SK-N-SH (cell line): ENCODE measurements at regions not wholly inside any gene's neighbourhood (a gene's known extent, or its start where the extent isn't known, plus 50 kb on each side); places are given as distances from the start of the nearest gene placed in this dataset.

Experiments used
- CTCF ChIA-PET: fragments of 300-600, 350-600 bp; formaldehyde crosslinking; extraction: SDS; loops from one replicate; lab custom pipeline; 2021; lab: Yijun Ruan, JAX
- POLR2A ChIA-PET: fragments of 350-600 bp; sonication (Branson Sonifier 250); formaldehyde crosslinking; extraction: SDS; loops from one replicate; lab custom pipeline; 2020; ENCODE audit warnings: antibody characterized with exemption, inconsistent platforms; lab: Yijun Ruan, JAX
- DNase-seq: peaks from one replicate; pipeline ENCODE4 v3.0.0; 2012
- H2AFZ ChIP-seq: fragments of 200-600 bp; sonication (generic); 2 replicates; pipeline ENCODE4 v1.8.1; 2016; ENCODE audit warnings: antibody characterized with exemption, mild to moderate bottlenecking, low read depth
- H3F3A ChIP-seq: fragments of 200-600 bp; sonication (generic); replicated peaks from 2 replicates; pipeline ENCODE3; 2016; ENCODE audit warnings: antibody characterized with exemption, mild to moderate bottlenecking; ENCODE audit not compliant: insufficient read depth
- H3K27ac ChIP-seq, 2 experiments: fragments of 200-500 bp in 1 of 2; fragments of 200-600 bp in 1 of 2; sonication (Bioruptor generic) in 1 of 2; sonication (generic), shearing (Covaris generic) in 1 of 2; 2 replicates each; pipeline versions ENCODE4 v1.5.1 to v1.6.1; 2014 to 2016; ENCODE audit warnings: low read depth in 2 of 2, inconsistent platforms in 1 of 2, low read length in 1 of 2, mild to moderate bottlenecking in 1 of 2, mixed read lengths in 1 of 2
- H3K27me3 ChIP-seq: fragments of 200-600 bp; sonication (generic), shearing (Covaris generic); 2 replicates; pipeline ENCODE4 v1.6.1; 2016; ENCODE audit warnings: mixed run types; ENCODE audit not compliant: insufficient read depth
- H3K36me3 ChIP-seq, 2 experiments: fragments of 200-500 bp in 1 of 2; fragments of 200-600 bp in 1 of 2; sonication (Bioruptor generic) in 1 of 2; sonication (generic) in 1 of 2; replicated peaks in 1 of 2; 2 replicates each; pipeline versions ENCODE3 to v1.5.1; 2014 to 2016; ENCODE audit warnings: low read length in 1 of 2, mild to moderate bottlenecking in 1 of 2; ENCODE audit not compliant: insufficient read depth in 2 of 2, control insufficient read depth in 1 of 2
- H3K4me1 ChIP-seq, 2 experiments: fragments of 200-500 bp in 1 of 2; fragments of 200-600 bp in 1 of 2; sonication (Bioruptor generic) in 1 of 2; sonication (generic), shearing (Covaris generic) in 1 of 2; 2 replicates each; pipeline versions ENCODE4 v1.5.1 to v1.6.1; 2014 to 2016; ENCODE audit warnings: low read depth in 1 of 2, low read length in 1 of 2, mixed run types in 1 of 2; ENCODE audit not compliant: insufficient read depth in 2 of 2, control insufficient read depth in 1 of 2
- H3K4me2 ChIP-seq: fragments of 200-600 bp; sonication (generic), shearing (Covaris generic); 2 replicates; pipeline ENCODE4 v1.6.1; 2017; ENCODE audit warnings: mixed run types
- H3K4me3 ChIP-seq, 2 experiments: fragments of 200-500 bp in 1 of 2; fragments of 200-600 bp in 1 of 2; sonication (Bioruptor generic) in 1 of 2; sonication (generic), shearing (Covaris generic) in 1 of 2; 2 replicates each; pipeline versions ENCODE4 v1.5.1 to v1.8.1; 2014 to 2016; ENCODE audit warnings: low read depth in 2 of 2, inconsistent platforms in 1 of 2, low read length in 1 of 2, mild to moderate bottlenecking in 1 of 2, mixed read lengths in 1 of 2, moderate library complexity in 1 of 2
- H3K79me2 ChIP-seq: fragments of 200-600 bp; sonication (generic); 2 replicates; pipeline ENCODE4 v1.8.1; 2017; ENCODE audit warnings: mild to moderate bottlenecking; ENCODE audit not compliant: insufficient read depth
- H3K9ac ChIP-seq: fragments of 200-600 bp; sonication (generic); 2 replicates; pipeline ENCODE4 v1.6.1; 2017; ENCODE audit warnings: mixed run types
- H3K9me2 ChIP-seq: fragments of 200-600 bp; sonication (generic); 2 replicates; pipeline ENCODE4 v1.6.1; 2017; ENCODE audit warnings: mixed run types
- H3K9me3 ChIP-seq: fragments of 200-600 bp; sonication (generic); 2 replicates; pipeline ENCODE4 v1.6.1; 2017; ENCODE audit warnings: mixed run types, mild to moderate bottlenecking, moderate library complexity
- H4K20me1 ChIP-seq: fragments of 200-600 bp; sonication (generic); 2 replicates; pipeline ENCODE4 v1.6.1; 2017; ENCODE audit warnings: mild to moderate bottlenecking, mixed run types; ENCODE audit not compliant: insufficient read depth
- ELF1 ChIP-seq: IDR thresholded peaks from 2 replicates; pipeline ENCODE4 v1.4.0; 2012
- EP300 ChIP-seq, 2 experiments: IDR thresholded peaks; 2 replicates each; pipeline versions ENCODE4 v1.4.0 to v1.6.1; 2012; ENCODE audit warnings: borderline replicate concordance in 1 of 2, low read depth in 1 of 2, low read length in 1 of 2
- EZH2phosphoT487 ChIP-seq: fragments of 200-600 bp; sonication (generic); IDR thresholded peaks from 2 replicates; pipeline ENCODE4 v1.6.1; 2017; ENCODE audit warnings: low read depth, mixed run types, mild to moderate bottlenecking, antibody characterized with exemption, moderate library complexity, borderline replicate concordance
- FOSL2 ChIP-seq: IDR thresholded peaks from 2 replicates; pipeline ENCODE4 v1.4.0; 2012; ENCODE audit warnings: low read depth, mild to moderate bottlenecking, moderate library complexity, borderline replicate concordance
- FOXJ3 ChIP-seq: sonication (generic); formaldehyde crosslinking; IDR thresholded peaks from 2 replicates; pipeline ENCODE4 v1.5.1; 2020; ENCODE audit warnings: mild to moderate bottlenecking, missing genetic modification reagents
- GABPA ChIP-seq: IDR thresholded peaks from 2 replicates; pipeline ENCODE4 v1.4.0; 2012; ENCODE audit warnings: low read depth, mild to moderate bottlenecking
- MEF2A ChIP-seq: IDR thresholded peaks from 2 replicates; pipeline ENCODE4 v1.4.0; 2012; ENCODE audit warnings: low read depth, borderline replicate concordance
- MXI1 ChIP-seq: IDR thresholded peaks from 2 replicates; pipeline ENCODE4 v1.6.1; 2012; ENCODE audit warnings: mild to moderate bottlenecking, low read depth, low read length, improper control_type of control experiment
- NFIC ChIP-seq: IDR thresholded peaks from 2 replicates; pipeline ENCODE4 v1.4.0; 2012; ENCODE audit warnings: borderline replicate concordance
- NRF1 ChIP-seq: IDR thresholded peaks from 2 replicates; pipeline ENCODE4 v1.6.1; 2012; ENCODE audit warnings: low read depth, mild to moderate bottlenecking, low read length
- RAD21 ChIP-seq: IDR thresholded peaks from 2 replicates; pipeline ENCODE4 v1.6.1; 2012; ENCODE audit warnings: mild to moderate bottlenecking, low read length
- RCOR1 ChIP-seq: fragments of 150-350 bp; IDR thresholded peaks from 2 replicates; pipeline ENCODE4 v1.6.1; 2017; ENCODE audit warnings: antibody characterized with exemption, low read length
- RFX5 ChIP-seq: IDR thresholded peaks from 2 replicates; pipeline ENCODE4 v1.6.1; 2012; ENCODE audit warnings: mild to moderate bottlenecking, improper control_type of control experiment, low read length
- SIN3A ChIP-seq: IDR thresholded peaks from 2 replicates; pipeline ENCODE4 v1.6.1; 2012; ENCODE audit warnings: low read depth, mild to moderate bottlenecking, low read length, moderate library complexity, borderline replicate concordance
- SMC3 ChIP-seq: IDR thresholded peaks from 2 replicates; pipeline ENCODE4 v1.6.1; 2012; ENCODE audit warnings: low read depth, low read length, improper control_type of control experiment
- YY1 ChIP-seq: IDR thresholded peaks from 2 replicates; pipeline ENCODE4 v1.4.0; 2012; ENCODE audit warnings: low read depth, mild to moderate bottlenecking
- WGBS: methylation state at CpG from one replicate; pipeline ENCODE4 v1.1.6; 2017; ENCODE audit warnings: low lambda C conversion rate; 5-methylcytosine and 5-hydroxymethylcytosine counted together
- TF ChIP-seq, protein P1 (sequence below): fragments of 200-600 bp; sonication (generic); IDR thresholded peaks from 2 replicates; pipeline ENCODE4 v1.6.1; 2017; ENCODE audit warnings: antibody characterized with exemption, mild to moderate bottlenecking, moderate library complexity
- TF ChIP-seq, protein P2 (sequence below): IDR thresholded peaks from 2 replicates; pipeline ENCODE4 v1.6.1; 2012; ENCODE audit warnings: mild to moderate bottlenecking, low read depth, low read length, moderate library complexity
- TF ChIP-seq, protein P3 (sequence below): fragments of 150-350 bp; IDR thresholded peaks from 2 replicates; pipeline ENCODE4 v1.6.1; 2017; ENCODE audit warnings: antibody characterized with exemption, low read length, low read depth, borderline replicate concordance
- TF ChIP-seq, protein P4 (sequence below): IDR thresholded peaks from 2 replicates; pipeline ENCODE4; 2012

DNA sequence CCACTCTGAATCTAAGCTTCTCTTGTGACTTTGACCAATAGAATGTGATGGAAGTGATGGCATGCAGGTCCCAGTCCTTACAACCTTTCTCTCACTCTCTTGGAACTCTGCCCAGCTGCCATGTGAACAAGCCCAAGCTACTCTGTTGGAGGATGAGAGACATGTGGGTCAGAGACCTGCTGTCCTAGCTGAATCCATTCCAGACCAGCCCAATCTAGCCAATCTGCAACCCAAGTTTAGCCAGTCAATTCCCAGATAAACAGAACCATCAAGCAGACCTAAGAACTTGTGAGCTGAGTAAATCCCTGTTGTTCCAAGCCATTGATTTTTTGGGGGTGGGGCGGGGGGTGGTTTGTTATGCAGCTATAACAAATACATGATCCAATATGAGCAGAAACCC lies 69.2 kb upstream of the GRK3 start (continued):
- TF ChIP-seq, protein P1, sequence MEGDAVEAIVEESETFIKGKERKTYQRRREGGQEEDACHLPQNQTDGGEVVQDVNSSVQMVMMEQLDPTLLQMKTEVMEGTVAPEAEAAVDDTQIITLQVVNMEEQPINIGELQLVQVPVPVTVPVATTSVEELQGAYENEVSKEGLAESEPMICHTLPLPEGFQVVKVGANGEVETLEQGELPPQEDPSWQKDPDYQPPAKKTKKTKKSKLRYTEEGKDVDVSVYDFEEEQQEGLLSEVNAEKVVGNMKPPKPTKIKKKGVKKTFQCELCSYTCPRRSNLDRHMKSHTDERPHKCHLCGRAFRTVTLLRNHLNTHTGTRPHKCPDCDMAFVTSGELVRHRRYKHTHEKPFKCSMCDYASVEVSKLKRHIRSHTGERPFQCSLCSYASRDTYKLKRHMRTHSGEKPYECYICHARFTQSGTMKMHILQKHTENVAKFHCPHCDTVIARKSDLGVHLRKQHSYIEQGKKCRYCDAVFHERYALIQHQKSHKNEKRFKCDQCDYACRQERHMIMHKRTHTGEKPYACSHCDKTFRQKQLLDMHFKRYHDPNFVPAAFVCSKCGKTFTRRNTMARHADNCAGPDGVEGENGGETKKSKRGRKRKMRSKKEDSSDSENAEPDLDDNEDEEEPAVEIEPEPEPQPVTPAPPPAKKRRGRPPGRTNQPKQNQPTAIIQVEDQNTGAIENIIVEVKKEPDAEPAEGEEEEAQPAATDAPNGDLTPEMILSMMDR = no peak
- no peak for TF ChIP-seq GABPA
- no peak for TF ChIP-seq ELF1
- TF ChIP-seq FOXJ3 (CRISPR knock-in tag) = no peak
- no peak for TF ChIP-seq SMC3
- TF ChIP-seq, all 33 proteins: peak for 0

DNA sequence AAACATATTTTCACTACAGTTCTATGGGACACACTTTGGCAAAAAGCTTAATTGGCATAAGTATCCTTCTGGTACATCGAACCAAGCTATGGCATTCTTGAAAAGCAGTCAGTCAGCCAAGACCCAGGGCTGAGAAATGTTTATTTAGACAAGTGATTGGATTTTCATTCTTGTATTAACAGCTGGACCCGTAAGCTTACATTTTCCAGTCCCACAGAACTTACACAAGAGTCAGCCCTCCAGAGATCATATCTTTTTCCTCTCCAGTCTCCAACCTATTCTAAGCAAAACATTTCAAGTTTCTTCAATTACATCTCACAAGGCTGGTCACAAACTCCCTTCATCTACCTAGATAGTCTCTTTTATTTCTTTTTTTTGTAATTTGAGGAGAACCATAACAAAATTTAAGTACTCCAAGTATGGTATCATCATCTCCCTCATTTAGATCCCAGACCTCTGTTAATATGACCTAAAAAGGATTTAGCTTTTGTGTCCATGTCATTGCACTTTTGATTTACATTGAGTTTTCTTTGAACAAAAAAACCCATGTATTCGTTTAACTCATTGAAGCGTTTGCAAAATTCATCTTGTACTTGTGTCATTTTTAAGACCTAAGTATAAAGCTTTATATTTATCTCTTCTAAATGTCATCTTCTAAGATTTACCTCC lies 67.9 kb upstream of the GRK3 start:
- Histone ChIP-seq H3K4me1 (peaks cover 0 to 16% of the 10 kb centered on the region in 2 experiments; a peak in 2 of 4 replicates), H3K9ac (no peak overlapping the region), H3K4me3 (no peak overlapping the region), H2AFZ (no peak overlapping the region), H4K20me1 (no peaks in the 10 kb centered on the region), H3K4me2 (no peak overlapping the region), H3K27me3 (peaks cover 5% of the 10 kb centered on the region; the same call in 1 of the 2 replicates), H3K79me2 (no peaks in the 10 kb centered on the region), H3K9me3 (no peaks in the 10 kb centered on the region), H3K9me2 (no peaks in the 10 kb centered on the region), H3K36me3 (no peaks in the 10 kb centered on the region), H3F3A (no peaks in the 10 kb centered on the region), H3K27ac (no peak overlapping the region)
- no peak for DNase-seq
- POLR2A ChIA-PET = no interaction called here
- CTCF ChIA-PET = interaction anchor here (0.6 kb wide), 1 partner anchor 20 kb away, joined by 5 read pairs; no protein-coding TSS in a partner anchor
- 41% methylated on average over 4 of the region's 4 CpGs for WGBS
- no peak for TF ChIP-seq SMC3
- TF ChIP-seq, protein P2, sequence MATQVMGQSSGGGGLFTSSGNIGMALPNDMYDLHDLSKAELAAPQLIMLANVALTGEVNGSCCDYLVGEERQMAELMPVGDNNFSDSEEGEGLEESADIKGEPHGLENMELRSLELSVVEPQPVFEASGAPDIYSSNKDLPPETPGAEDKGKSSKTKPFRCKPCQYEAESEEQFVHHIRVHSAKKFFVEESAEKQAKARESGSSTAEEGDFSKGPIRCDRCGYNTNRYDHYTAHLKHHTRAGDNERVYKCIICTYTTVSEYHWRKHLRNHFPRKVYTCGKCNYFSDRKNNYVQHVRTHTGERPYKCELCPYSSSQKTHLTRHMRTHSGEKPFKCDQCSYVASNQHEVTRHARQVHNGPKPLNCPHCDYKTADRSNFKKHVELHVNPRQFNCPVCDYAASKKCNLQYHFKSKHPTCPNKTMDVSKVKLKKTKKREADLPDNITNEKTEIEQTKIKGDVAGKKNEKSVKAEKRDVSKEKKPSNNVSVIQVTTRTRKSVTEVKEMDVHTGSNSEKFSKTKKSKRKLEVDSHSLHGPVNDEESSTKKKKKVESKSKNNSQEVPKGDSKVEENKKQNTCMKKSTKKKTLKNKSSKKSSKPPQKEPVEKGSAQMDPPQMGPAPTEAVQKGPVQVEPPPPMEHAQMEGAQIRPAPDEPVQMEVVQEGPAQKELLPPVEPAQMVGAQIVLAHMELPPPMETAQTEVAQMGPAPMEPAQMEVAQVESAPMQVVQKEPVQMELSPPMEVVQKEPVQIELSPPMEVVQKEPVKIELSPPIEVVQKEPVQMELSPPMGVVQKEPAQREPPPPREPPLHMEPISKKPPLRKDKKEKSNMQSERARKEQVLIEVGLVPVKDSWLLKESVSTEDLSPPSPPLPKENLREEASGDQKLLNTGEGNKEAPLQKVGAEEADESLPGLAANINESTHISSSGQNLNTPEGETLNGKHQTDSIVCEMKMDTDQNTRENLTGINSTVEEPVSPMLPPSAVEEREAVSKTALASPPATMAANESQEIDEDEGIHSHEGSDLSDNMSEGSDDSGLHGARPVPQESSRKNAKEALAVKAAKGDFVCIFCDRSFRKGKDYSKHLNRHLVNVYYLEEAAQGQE = no peak
- no peak for TF ChIP-seq NRF1
- no peak for TF ChIP-seq MXI1
- no peak for TF ChIP-seq SIN3A
- TF ChIP-seq FOXJ3 (CRISPR knock-in tag) = no peak
- no peak for TF ChIP-seq RAD21
- no peak for TF ChIP-seq GABPA
- TF ChIP-seq FOSL2 = no peak
- no peak for TF ChIP-seq YY1
- no peak for TF ChIP-seq RFX5
- TF ChIP-seq EZH2phosphoT487 = no peak
- no peak for TF ChIP-seq EP300 (IDR thresholded peaks at IDR 0.05; ENCODE audit: borderline replicate concordance in 1 of 2, low read depth in 1 of 2, low read length in 1 of 2)
- TF ChIP-seq, protein P3, sequence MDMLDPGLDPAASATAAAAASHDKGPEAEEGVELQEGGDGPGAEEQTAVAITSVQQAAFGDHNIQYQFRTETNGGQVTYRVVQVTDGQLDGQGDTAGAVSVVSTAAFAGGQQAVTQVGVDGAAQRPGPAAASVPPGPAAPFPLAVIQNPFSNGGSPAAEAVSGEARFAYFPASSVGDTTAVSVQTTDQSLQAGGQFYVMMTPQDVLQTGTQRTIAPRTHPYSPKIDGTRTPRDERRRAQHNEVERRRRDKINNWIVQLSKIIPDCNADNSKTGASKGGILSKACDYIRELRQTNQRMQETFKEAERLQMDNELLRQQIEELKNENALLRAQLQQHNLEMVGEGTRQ = no peak
- TF ChIP-seq, protein P4, sequence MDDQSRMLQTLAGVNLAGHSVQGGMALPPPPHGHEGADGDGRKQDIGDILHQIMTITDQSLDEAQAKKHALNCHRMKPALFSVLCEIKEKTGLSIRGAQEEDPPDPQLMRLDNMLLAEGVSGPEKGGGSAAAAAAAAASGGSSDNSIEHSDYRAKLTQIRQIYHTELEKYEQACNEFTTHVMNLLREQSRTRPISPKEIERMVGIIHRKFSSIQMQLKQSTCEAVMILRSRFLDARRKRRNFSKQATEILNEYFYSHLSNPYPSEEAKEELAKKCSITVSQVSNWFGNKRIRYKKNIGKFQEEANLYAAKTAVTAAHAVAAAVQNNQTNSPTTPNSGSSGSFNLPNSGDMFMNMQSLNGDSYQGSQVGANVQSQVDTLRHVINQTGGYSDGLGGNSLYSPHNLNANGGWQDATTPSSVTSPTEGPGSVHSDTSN = no peak
- TF ChIP-seq RCOR1 = no peak
- TF ChIP-seq, protein P1 = no peak
- TF ChIP-seq NFIC = no peak
- no peak for TF ChIP-seq MEF2A
